ENCODE measurements at regions not wholly inside any gene's neighbourhood (a gene's known extent, or its start where the extent isn't known, plus 50 kb on each side); places are given as distances from the start of the nearest gene placed in this dataset.

DNA sequence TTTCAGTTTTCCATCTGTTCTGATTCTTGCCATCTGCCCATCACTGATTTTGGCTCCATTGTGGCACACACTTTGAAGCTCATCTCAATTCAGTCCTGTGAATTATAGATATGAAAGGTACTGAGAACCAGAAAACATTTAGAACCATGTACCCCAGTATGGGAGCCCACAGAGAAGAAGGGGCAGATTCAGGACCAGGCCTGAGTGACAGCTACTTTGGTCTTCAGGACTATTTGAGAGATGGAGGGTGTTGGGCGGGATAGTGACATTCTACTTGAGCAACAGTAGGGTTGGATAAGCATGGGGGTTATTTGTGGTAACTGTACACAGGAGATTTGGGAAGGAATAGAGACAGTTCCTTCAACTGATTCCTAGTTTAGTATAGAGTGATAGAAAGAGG is 259.2 kb upstream of the MANEA start:
- Histone ChIP-seq H3K9me3 (ENCODE audit: insufficient read depth in 2 of 2, low read depth in 1 of 2, low read length in 1 of 2) (no peaks in the 10 kb centered on the region), H3K4me3 (ENCODE audit: extremely low read depth in 1 of 4, insufficient read depth in 2 of 4, low read depth in 3 of 4, low read length in 4 of 4) (no peak overlapping the region), H3K23ac (ENCODE audit: insufficient read length) (no peak overlapping the region), H3K27me3 (replicated peaks in 1 of 4; ENCODE audit: control insufficient read depth in 3 of 4, extremely low read depth in 1 of 4, insufficient read depth in 3 of 4, low read length in 3 of 4) (no peaks in the 10 kb centered on the region), H3K36me3 (ENCODE audit: control insufficient read depth in 2 of 4, insufficient read depth in 4 of 4, low read length in 3 of 4) (no peaks in the 10 kb centered on the region), H3K23me2 (ENCODE audit: low read depth, low read length) (no peaks in the 10 kb centered on the region), H3K4ac (replicated peaks; ENCODE audit: insufficient read length, low read depth, low read length) (no peak overlapping the region), H2BK15ac (ENCODE audit: low read length) (no peak overlapping the region), H3K4me1 (replicated peaks in 1 of 4; ENCODE audit: control insufficient read depth in 3 of 4, insufficient read depth in 4 of 4, low read length in 3 of 4) (no peaks in the 10 kb centered on the region), H2AK5ac (ENCODE audit: low read depth, low read length) (no peak overlapping the region), H3K9ac (replicated peaks in 1 of 4; ENCODE audit: extremely low read depth in 1 of 4, low read depth in 3 of 4, low read length in 3 of 4) (no peak overlapping the region), H4K20me1 (replicated peaks in 1 of 2; ENCODE audit: control insufficient read depth in 1 of 2, insufficient read depth in 2 of 2, low read length in 2 of 2) (no peaks in the 10 kb centered on the region), H4K91ac (replicated peaks; ENCODE audit: insufficient read length, low read length) (no peak overlapping the region), H2BK5ac (ENCODE audit: low read depth, low read length) (no peak overlapping the region), H2BK12ac (ENCODE audit: low read depth, low read length) (no peak overlapping the region), H3K18ac (ENCODE audit: extremely low read depth, low read length) (no peak overlapping the region), H3K79me1 (ENCODE audit: low read depth, low read length) (no peaks in the 10 kb centered on the region), H3K27ac (ENCODE audit: low read depth, low read length) (no peak overlapping the region), H4K5ac (ENCODE audit: insufficient read length, low read depth, low read length) (no peak overlapping the region), H3K79me2 (ENCODE audit: control insufficient read depth in 1 of 2, insufficient read depth in 2 of 2, low read length in 2 of 2) (no peaks in the 10 kb centered on the region), H3K4me2 (ENCODE audit: insufficient read depth in 1 of 2, low read depth in 2 of 2, low read length in 2 of 2) (no peak overlapping the region), H3K56ac (replicated peaks; ENCODE audit: insufficient read length, low read depth, low read length) (no peak overlapping the region), H2BK20ac (ENCODE audit: low read length) (no peak overlapping the region), H4K8ac (ENCODE audit: extremely low read depth, insufficient read depth, low read length) (no peak overlapping the region), H2AFZ (ENCODE audit: low read length) (no peak overlapping the region), H3K14ac (ENCODE audit: insufficient read length) (no peak overlapping the region), H2BK120ac (replicated peaks; ENCODE audit: low read depth, low read length) (no peak overlapping the region)
- DNase-seq (ENCODE audit: low read depth in 1 of 2, low spot score in 2 of 2) = no peak
- CTCF ChIA-PET (ENCODE audit: partially characterized antibody) = no interaction called here
- no peak for FAIRE-seq
- TF ChIP-seq KDM5A (IDR thresholded peaks at IDR 0.05; ENCODE audit: low read length) = no peak
- no peak for TF ChIP-seq SIRT6 (IDR thresholded peaks at IDR 0.05; ENCODE audit: low read length)
- TF ChIP-seq SIX5 (IDR thresholded peaks at IDR 0.05; ENCODE audit: low read depth, low read length) = no peak
- no peak for TF ChIP-seq SP2 (IDR thresholded peaks at IDR 0.05; ENCODE audit: low read length)
- TF ChIP-seq POLR2AphosphoS5 (IDR thresholded peaks at IDR 0.05; ENCODE audit: low read depth, low read length) = no peak
- no peak for TF ChIP-seq TCF12 (IDR thresholded peaks at IDR 0.05; ENCODE audit: low read depth, low read length)
- TF ChIP-seq JUN (IDR thresholded peaks at IDR 0.05; ENCODE audit: low read depth, low read length) = no peak
- 89% methylated on average over 1 of the region's 1 CpG; no CpG with 5 or more reads in 1 of the 2 experiments for WGBS, 2 experiments (ENCODE audit: extremely low coverage in 1 of 2, insufficient coverage in 1 of 2, insufficient read length in 1 of 2, insufficient replicate concordance in 2 of 2, low coverage in 1 of 2, low lambda C conversion rate in 2 of 2, missing lambda C conversion rate in 1 of 2)
- POLR2A ChIA-PET (ENCODE audit: partially characterized antibody) = no interaction called here
